HEK293T (cell line): ENCODE measurements at regions not wholly inside any gene's neighbourhood (a gene's known extent, or its start where the extent isn't known, plus 50 kb on each side); places are given as distances from the start of the nearest gene placed in this dataset.

ENCODE experiments used
- FOXK2 ChIP-seq: fragments of 450-650 bp; IDR thresholded peaks from 2 replicates; pipeline ENCODE4 v1.6.1; 2016; ENCODE audit warnings: mild to moderate bottlenecking
- FOXM1 ChIP-seq: fragments of 450-650 bp; IDR thresholded peaks from 2 replicates; pipeline ENCODE4 v1.6.1; 2017; ENCODE audit warnings: mild to moderate bottlenecking, borderline replicate concordance
- HDGF ChIP-seq: fragments of 450-650 bp; IDR thresholded peaks from 2 replicates; pipeline ENCODE4 v1.6.1; 2017; ENCODE audit warnings: antibody characterized with exemption, borderline replicate concordance
- PKNOX1 ChIP-seq: fragments of 450-650 bp; IDR thresholded peaks from 2 replicates; pipeline ENCODE4 v1.6.1; 2016
- SP1 ChIP-seq: fragments of 450-650 bp; IDR thresholded peaks from 2 replicates; pipeline ENCODE4 v1.6.1; 2017
- SUZ12 ChIP-seq: fragments of 450-650 bp; IDR thresholded peaks from 2 replicates; pipeline ENCODE4 v1.6.1; 2016; ENCODE audit warnings: mild to moderate bottlenecking
- TARDBP ChIP-seq: fragments of 450-650 bp; IDR thresholded peaks from 2 replicates; pipeline ENCODE4 v1.6.1; 2016
- ZNF384 ChIP-seq: fragments of 450-650 bp; IDR thresholded peaks from 2 replicates; pipeline ENCODE4 v1.6.1; 2016

- TF ChIP-seq SUZ12 (no peak), TARDBP (no peak), HDGF (no peak), PKNOX1 (no peak), FOXM1 (no peak), FOXK2 (no peak), SP1 (no peak), ZNF384 (no peak)
Measured at GRCh38 chr14:86305058-86305457, 775.1 kb downstream of the FLRT2 start.
